ENCODE measurements at regions not wholly inside any gene's neighbourhood (a gene's known extent, or its start where the extent isn't known, plus 50 kb on each side); places are given as distances from the start of the nearest gene placed in this dataset.
"Not testable (repeated sequence)": the region's sequence is repeated elsewhere in the genome, so short reads cannot be mapped to it uniquely, and the experiment has no call there.

GRCh38 chr9:71268871-71269635 is 147.6 kb upstream of the TRPM3 start:
- no peak for DNase-seq

GRCh38 chr9:71263451-71263850 is 142.0 kb upstream of the TRPM3 start:
- no peak for DNase-seq

GRCh38 chr9:71260419-71260818 is 139.0 kb upstream of the TRPM3 start:
- DNase-seq, result not testable (repeated sequence)

- DNase-seq, result no peak
Measured at GRCh38 chr9:71254592-71255277, 133.3 kb upstream of the TRPM3 start.

GRCh38 chr9:71253011-71253410 is 131.6 kb upstream of the TRPM3 start:
- no peak for DNase-seq

- no peak for DNase-seq
Measured at GRCh38 chr9:71250581-71250980, 129.2 kb upstream of the TRPM3 start.

GRCh38 chr9:71249729-71250317 is 128.4 kb upstream of the TRPM3 start:
- no peak for DNase-seq

- DNase-seq, result no peak
Measured at GRCh38 chr9:71245651-71246050, 124.2 kb upstream of the TRPM3 start.

- DNase-seq, result no peak
Measured at GRCh38 chr9:71243951-71244350, 122.5 kb upstream of the TRPM3 start.

- DNase-seq, result no peak
Measured at GRCh38 chr9:71242081-71242480, 120.7 kb upstream of the TRPM3 start.

GRCh38 chr9:71237051-71237450 is 115.6 kb upstream of the TRPM3 start:
- no peak for DNase-seq

- DNase-seq, result no peak
Measured at GRCh38 chr9:71233646-71234045, 112.2 kb upstream of the TRPM3 start.

- DNase-seq, result no peak
Measured at GRCh38 chr9:71223953-71224538, 102.6 kb upstream of the TRPM3 start.

- no peak for DNase-seq
Measured at GRCh38 chr9:71218774-71219173, 97.4 kb upstream of the TRPM3 start.

- no peak for DNase-seq
Measured at GRCh38 chr9:71213633-71214032, 92.2 kb upstream of the TRPM3 start.

- DNase-seq, result no peak
Measured at GRCh38 chr9:71210326-71210725, 88.9 kb upstream of the TRPM3 start.

- no peak for DNase-seq
Measured at GRCh38 chr9:71209890-71210289, 88.5 kb upstream of the TRPM3 start.

GRCh38 chr9:71202931-71203330 is 81.5 kb upstream of the TRPM3 start:
- no peak for DNase-seq

GRCh38 chr9:71191708-71192107 is 70.3 kb upstream of the TRPM3 start:
- DNase-seq, result no peak

- DNase-seq, result no peak
Measured at GRCh38 chr9:71183251-71183650, 61.8 kb upstream of the TRPM3 start.

GRCh38 chr9:71179183-71179582 is 57.8 kb upstream of the TRPM3 start:
- DNase-seq, result no peak

GRCh38 chr9:71177901-71178300 is 56.5 kb upstream of the TRPM3 start:
- no peak for DNase-seq

- no peak for DNase-seq
Measured at GRCh38 chr9:71171517-71171916, 50.1 kb upstream of the TRPM3 start.

Data from activated naive CD4-positive, alpha-beta T cell treated with Interleukin-2 at 50 U/mL for 16 hours (primary cell).